ENCODE measurements at regions not wholly inside any gene's neighbourhood (a gene's known extent, or its start where the extent isn't known, plus 50 kb on each side); places are given as distances from the start of the nearest gene placed in this dataset.

GRCh38 chr3:168331756-168332155 is 236.0 kb upstream of the GOLIM4 start:
- Histone ChIP-seq H3K9ac (ENCODE audit: low read depth, low read length) (no peak overlapping the region), H3K14ac (replicated peaks; ENCODE audit: low read depth, low read length) (no peak overlapping the region), H3K56ac (ENCODE audit: extremely low read depth, insufficient read depth, low read length) (peak overlapping the region; percentile 19; the same call in 1 of the 2 replicates), H2AK9ac (replicated peaks; ENCODE audit: low read depth, low read length, poor library complexity) (no peak overlapping the region), H3K4me2 (ENCODE audit: low read depth, low read length) (no peak overlapping the region), H2AFZ (replicated peaks; ENCODE audit: low read length, poor library complexity) (no peak overlapping the region), H3K27ac (ENCODE audit: insufficient read depth, low read length) (no peak overlapping the region), H2AK5ac (ENCODE audit: low read depth, low read length) (no peak overlapping the region), H3K4ac (ENCODE audit: low read depth, low read length) (no peak overlapping the region), H3K18ac (ENCODE audit: low read depth, low read length) (peak overlapping the region; percentile 70), H3K9me3 (ENCODE audit: control insufficient read depth, insufficient read depth, low read length) (no peaks in the 10 kb centered on the region), H2BK5ac (ENCODE audit: low read depth, low read length, poor library complexity, severe bottlenecking) (no peak overlapping the region), H2BK15ac (ENCODE audit: low read depth, low read length) (0 out of 3 replicates have a peak overlapping the region, but pooled peaks have one; percentile 40), H3K4me3 (ENCODE audit: insufficient read depth, low read depth, low read length) (no peak overlapping the region), H3K9me1 (ENCODE audit: insufficient read depth, low read length) (0 out of 2 replicates have a peak, but pooled peaks cover 4% of the 10 kb centered on the region), H4K8ac (ENCODE audit: low read depth in 2 of 2, low read length in 2 of 2) (no peak overlapping the region), H3K27me3 (ENCODE audit: control insufficient read depth, insufficient read depth, low read length) (no peaks in the 10 kb centered on the region), H3K4me1 (ENCODE audit: control insufficient read depth, insufficient read depth, low read length) (peaks cover 3% of the 10 kb centered on the region; the same call in 1 of the 2 replicates), H3K23ac (ENCODE audit: low read depth, low read length) (no peak overlapping the region), H2BK120ac (ENCODE audit: low read depth, low read length) (peak overlapping the region; percentile 8; the same call in 1 of the 2 replicates), H4K20me1 (ENCODE audit: insufficient read depth, low read length) (no peaks in the 10 kb centered on the region), H4K5ac (ENCODE audit: low read depth, low read length) (no peak overlapping the region), H2BK20ac (ENCODE audit: low read depth, low read length) (no peak overlapping the region), H4K91ac (ENCODE audit: insufficient read depth, low read depth, low read length) (no peak overlapping the region; the same call in 1 of the 2 replicates), H3K36me3 (ENCODE audit: control insufficient read depth, insufficient read depth, low read length) (no peaks in the 10 kb centered on the region), H3K79me1 (ENCODE audit: low read depth in 1 of 2, low read length in 2 of 2) (no peaks in the 10 kb centered on the region)
- no TSS peak for BruUV-seq (replicated peaks)
- intact Hi-C loops (cut with micrococcal nuclease) (no loop called here), dilution Hi-C loops (cut with HindIII; ENCODE audit: low sequenced_read_pairs, unreplicated experiment) (no loop called here), in situ Hi-C loops (cut with MboI; ENCODE audit: low sequenced_read_pairs) (no loop called here)
- no peak for TF ChIP-seq CHD1 (IDR thresholded peaks at IDR 0.05; ENCODE audit: low read depth, low read length)
- no peak for TF ChIP-seq CTCF (conservative IDR thresholded peaks at IDR 0.05; ENCODE audit: low read depth, low read length)
- TF ChIP-seq, protein P1, sequence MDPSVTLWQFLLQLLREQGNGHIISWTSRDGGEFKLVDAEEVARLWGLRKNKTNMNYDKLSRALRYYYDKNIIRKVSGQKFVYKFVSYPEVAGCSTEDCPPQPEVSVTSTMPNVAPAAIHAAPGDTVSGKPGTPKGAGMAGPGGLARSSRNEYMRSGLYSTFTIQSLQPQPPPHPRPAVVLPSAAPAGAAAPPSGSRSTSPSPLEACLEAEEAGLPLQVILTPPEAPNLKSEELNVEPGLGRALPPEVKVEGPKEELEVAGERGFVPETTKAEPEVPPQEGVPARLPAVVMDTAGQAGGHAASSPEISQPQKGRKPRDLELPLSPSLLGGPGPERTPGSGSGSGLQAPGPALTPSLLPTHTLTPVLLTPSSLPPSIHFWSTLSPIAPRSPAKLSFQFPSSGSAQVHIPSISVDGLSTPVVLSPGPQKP (IDR thresholded peaks at IDR 0.05; ENCODE audit: borderline replicate concordance, low read depth, low read length) = no peak
- TF ChIP-seq FOS (IDR thresholded peaks at IDR 0.05; ENCODE audit: low read depth, low read length) = no peak
- no peak for TF ChIP-seq CEBPB (IDR thresholded peaks at IDR 0.05; ENCODE audit: low read depth, low read length)
- TF ChIP-seq MAZ (IDR thresholded peaks at IDR 0.05; ENCODE audit: borderline replicate concordance, low read depth, low read length) = no peak
- no peak for TF ChIP-seq RFX5 (IDR thresholded peaks at IDR 0.05; ENCODE audit: low read depth, low read length)
- no peak for TF ChIP-seq RAD21 (IDR thresholded peaks at IDR 0.05; ENCODE audit: low read length)
- no peak for TF ChIP-seq MAFK (IDR thresholded peaks at IDR 0.05; ENCODE audit: low read depth, low read length)
- no peak for TF ChIP-seq NFE2L2 (IDR thresholded peaks at IDR 0.05; ENCODE audit: low read depth, low read length)
- POLR2A ChIA-PET (ENCODE audit: unreplicated experiment) = no interaction called here
- CTCF ChIA-PET = no interaction called here
- WGBS, 2 experiments (ENCODE audit: extremely low coverage in 2 of 2, insufficient read length in 1 of 2) = no CpG with 5 or more reads among the region's 3 CpGs
- DNase-seq (no peak), ATAC-seq (ENCODE audit: low read depth) (no peak)
